Stomach (tissue), 8 donors: ENCODE measurements at regions not wholly inside any gene's neighbourhood (a gene's known extent, or its start where the extent isn't known, plus 50 kb on each side); places are given as distances from the start of the nearest gene placed in this dataset.

ENCODE experiments used
- DNase-seq, 2 donors: peaks; one replicate each; pipeline versions ENCODE4 v3.0.0 to v3.0.0-alpha.2; 2013 to 2019
- H3K27ac ChIP-seq, 5 donors: fragments of 200-600 bp in 4 of 5; sonication (generic) in 4 of 5; one replicate each; pipeline ENCODE4 v1.5.1; 2013 to 2019; ENCODE audit warnings: mild to moderate bottlenecking in 1 of 5, moderate library complexity in 1 of 5
- H3K27me3 ChIP-seq, 3 donors: fragments of 200-600 bp; sonication (generic); one replicate each; pipeline ENCODE4 v1.5.1; 2017 to 2019; ENCODE audit warnings: mixed run types in 1 of 3
- H3K36me3 ChIP-seq, 4 donors: fragments of 200-600 bp; sonication (generic); 1 replicate in 3 of 4; 2 replicates in 1 of 4; pipeline ENCODE4 v1.5.1; 2016 to 2019
- H3K4me1 ChIP-seq, 4 donors: fragments of 200-600 bp; sonication (generic); one replicate each; pipeline ENCODE4 v1.5.1; 2016 to 2019
- H3K4me3 ChIP-seq, 4 donors: fragments of 200-600 bp; sonication (generic) in 3 of 4; one replicate each; pipeline ENCODE4 v1.5.1; 2016 to 2019; ENCODE audit warnings: mild to moderate bottlenecking in 1 of 4
- H3K9me3 ChIP-seq, 4 donors: fragments of 200-600 bp; sonication (generic); one replicate each; pipeline ENCODE4 v1.5.1; 2016 to 2019
- EP300 ChIP-seq: sonication (generic); formaldehyde crosslinking; IDR thresholded peaks from one replicate; pipeline ENCODE4 v1.6.1; 2017; ENCODE audit warnings: antibody characterized with exemption
- POLR2A ChIP-seq, 4 donors: fragments of 450-650 bp; IDR thresholded peaks; one replicate each; pipeline ENCODE4 v1.6.1; 2016; ENCODE audit warnings: antibody characterized with exemption in 4 of 4, control low read depth in 2 of 4, mild to moderate bottlenecking in 1 of 4, moderate library complexity in 1 of 4
- POLR2AphosphoS5 ChIP-seq, 3 donors: sonication (generic); formaldehyde crosslinking; IDR thresholded peaks; one replicate each; pipeline ENCODE4 v1.6.1; 2016; ENCODE audit warnings: antibody characterized with exemption in 3 of 3
- WGBS, 5 donors: extraction: QIAGEN DNeasy Blood & Tissue Kit in 3 of 5; methylation state at CpG; one replicate each; pipeline versions ENCODE4 v1.1.5 to v1.1.7; 2013 to 2018; 5-methylcytosine and 5-hydroxymethylcytosine counted together
- intact Hi-C: fragments of 100-400 bp; cut with DNase I; formaldehyde crosslinking; loops from one replicate; pipeline ENCODE4 v1.15.1; 2023; ENCODE audit warnings: low total_unique reads
- TF ChIP-seq, protein P1 (sequence below), 7 experiments: fragments of 450-650 bp in 4 of 7; fragments of 200-600 bp in 3 of 7; sonication (generic) in 3 of 7; IDR thresholded peaks; one replicate each; pipeline ENCODE4 v1.5.1; 2016 to 2019; ENCODE audit warnings: antibody characterized with exemption in 7 of 7, control low read depth in 2 of 7, mild to moderate bottlenecking in 1 of 7
- donor health status: healthy with polysubstance abuse.
- donor health status: Bipolar disorder and iron deficiency.
- donor health status: healthy.

GRCh38 chr3:96214941-96215340 is 599.5 kb upstream of the EPHA6 start:
- no peak for TF ChIP-seq POLR2AphosphoS5 (IDR thresholded peaks at IDR 0.05)
- no peak for TF ChIP-seq POLR2A (IDR thresholded peaks at IDR 0.05)
- no peak for TF ChIP-seq EP300
- TF ChIP-seq, protein P1, sequence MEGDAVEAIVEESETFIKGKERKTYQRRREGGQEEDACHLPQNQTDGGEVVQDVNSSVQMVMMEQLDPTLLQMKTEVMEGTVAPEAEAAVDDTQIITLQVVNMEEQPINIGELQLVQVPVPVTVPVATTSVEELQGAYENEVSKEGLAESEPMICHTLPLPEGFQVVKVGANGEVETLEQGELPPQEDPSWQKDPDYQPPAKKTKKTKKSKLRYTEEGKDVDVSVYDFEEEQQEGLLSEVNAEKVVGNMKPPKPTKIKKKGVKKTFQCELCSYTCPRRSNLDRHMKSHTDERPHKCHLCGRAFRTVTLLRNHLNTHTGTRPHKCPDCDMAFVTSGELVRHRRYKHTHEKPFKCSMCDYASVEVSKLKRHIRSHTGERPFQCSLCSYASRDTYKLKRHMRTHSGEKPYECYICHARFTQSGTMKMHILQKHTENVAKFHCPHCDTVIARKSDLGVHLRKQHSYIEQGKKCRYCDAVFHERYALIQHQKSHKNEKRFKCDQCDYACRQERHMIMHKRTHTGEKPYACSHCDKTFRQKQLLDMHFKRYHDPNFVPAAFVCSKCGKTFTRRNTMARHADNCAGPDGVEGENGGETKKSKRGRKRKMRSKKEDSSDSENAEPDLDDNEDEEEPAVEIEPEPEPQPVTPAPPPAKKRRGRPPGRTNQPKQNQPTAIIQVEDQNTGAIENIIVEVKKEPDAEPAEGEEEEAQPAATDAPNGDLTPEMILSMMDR (IDR thresholded peaks at IDR 0.05): no peak
- no peak overlapping the region for H3K4me3 ChIP-seq
- peaks cover 0 to 5% (median 0%) of the 10 kb centered on the region in 4 donors for H3K9me3 ChIP-seq
- H3K27ac ChIP-seq: no peak overlapping the region
- DNase-seq: no peak
- no peaks in the 10 kb centered on the region for H3K27me3 ChIP-seq
- intact Hi-C loops: no loop called here
- no peaks in the 10 kb centered on the region for H3K4me1 ChIP-seq
- H3K36me3 ChIP-seq: no peaks in the 10 kb centered on the region

- WGBS, 5 donors: 74 to 83% (median 82%) methylated on average over 5 of the region's 5 CpGs
- H3K9me3 ChIP-seq: peaks cover 0 to 4% (median 0%) of the 10 kb centered on the region in 4 donors
- no peak overlapping the region for H3K4me3 ChIP-seq
- intact Hi-C loops: no loop called here
- TF ChIP-seq POLR2AphosphoS5 (IDR thresholded peaks at IDR 0.05) (no peak), EP300 (no peak), POLR2A (IDR thresholded peaks at IDR 0.05) (no peak)
- TF ChIP-seq, protein P1 (IDR thresholded peaks at IDR 0.05): no peak
- no peak overlapping the region for H3K27ac ChIP-seq
- H3K27me3 ChIP-seq: no peaks in the 10 kb centered on the region
- no peaks in the 10 kb centered on the region for H3K4me1 ChIP-seq
- H3K36me3 ChIP-seq: no peaks in the 10 kb centered on the region
- DNase-seq: no peak
These were observed 588.9 kb upstream of the EPHA6 start for GRCh38 chr3:96225494-96225893.

DNA sequence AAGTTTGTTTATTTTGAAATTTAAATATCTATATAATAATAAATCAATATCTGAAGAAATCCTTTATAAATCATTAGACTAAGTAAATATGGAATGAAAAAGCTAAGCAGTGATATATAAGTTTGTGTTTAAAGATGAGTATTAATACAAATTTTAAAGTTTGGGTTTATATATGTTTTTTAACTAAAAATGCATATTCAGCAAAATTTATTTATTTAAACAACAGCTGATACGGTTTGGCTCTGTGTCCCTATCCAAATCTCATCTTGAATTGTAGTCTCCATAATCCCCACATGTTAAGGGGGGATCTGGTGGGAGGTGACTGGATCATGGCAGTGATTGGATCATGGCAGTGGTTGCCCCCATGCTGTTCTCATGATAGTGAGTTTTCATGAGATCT is 580.7 kb upstream of the EPHA6 start:
- DNase-seq: no peak
- 57 to 81% (median 62%) methylated on average over 1 of the region's 1 CpG for WGBS, 5 donors
- H3K4me3 ChIP-seq: no peak overlapping the region

GRCh38 chr3:96236522-96236921 is 577.9 kb upstream of the EPHA6 start:
- H3K4me1 ChIP-seq: no peaks in the 10 kb centered on the region
- no peak overlapping the region for H3K27ac ChIP-seq
- no peak overlapping the region for H3K4me3 ChIP-seq
- DNase-seq: no peak
- 48 to 59% (median 57%) methylated on average over 2 of the region's 2 CpGs for WGBS, 5 donors
- H3K27me3 ChIP-seq: no peaks in the 10 kb centered on the region
- no peaks in the 10 kb centered on the region for H3K9me3 ChIP-seq
- TF ChIP-seq EP300: no peak
- TF ChIP-seq POLR2A (IDR thresholded peaks at IDR 0.05): no peak
- TF ChIP-seq, protein P1 (IDR thresholded peaks at IDR 0.05): no peak
- TF ChIP-seq POLR2AphosphoS5 (IDR thresholded peaks at IDR 0.05): no peak
- no peaks in the 10 kb centered on the region for H3K36me3 ChIP-seq
- intact Hi-C loops: no loop called here

More for the DNA sequence above, 580.7 kb upstream of the EPHA6 start:
- intact Hi-C loops: no loop called here
- Histone ChIP-seq H3K4me1 (no peaks in the 10 kb centered on the region), H3K9me3 (no peaks in the 10 kb centered on the region), H3K27me3 (no peaks in the 10 kb centered on the region), H3K27ac (no peak overlapping the region), H3K36me3 (no peaks in the 10 kb centered on the region)
- TF ChIP-seq POLR2AphosphoS5 (IDR thresholded peaks at IDR 0.05): no peak
- TF ChIP-seq EP300: no peak
- TF ChIP-seq, protein P1 (IDR thresholded peaks at IDR 0.05): no peak
- TF ChIP-seq POLR2A (IDR thresholded peaks at IDR 0.05): no peak
